Adipocyte (in vitro differentiated cells): ENCODE measurements at regions not wholly inside any gene's neighbourhood (a gene's known extent, or its start where the extent isn't known, plus 50 kb on each side); places are given as distances from the start of the nearest gene placed in this dataset.

Experiments used
- DNase-seq: peaks from one replicate; pipeline ENCODE4 v3.0.0-alpha.2; 2015; ENCODE audit warnings: low read depth
- H3K27me3 ChIP-seq: replicated peaks from 2 replicates; pipeline ENCODE4 v1.7.0; 2013; ENCODE audit warnings: mild to moderate bottlenecking, low read length, moderate library complexity; ENCODE audit not compliant: control insufficient read depth, insufficient read depth
- H3K36me3 ChIP-seq: 2 replicates; pipeline ENCODE4 v1.7.0; 2013; ENCODE audit warnings: low read length, mild to moderate bottlenecking, moderate library complexity; ENCODE audit not compliant: control insufficient read depth, insufficient read depth, severe bottlenecking
- H3K4me1 ChIP-seq: 2 replicates; pipeline ENCODE4 v1.7.0; 2013; ENCODE audit warnings: mild to moderate bottlenecking, low read length, moderate library complexity; ENCODE audit not compliant: control insufficient read depth, insufficient read depth
- H3K4me3 ChIP-seq: 2 replicates; pipeline ENCODE4 v1.7.0; 2013; ENCODE audit warnings: mild to moderate bottlenecking, low read length, moderate library complexity
- H3K9ac ChIP-seq: 2 replicates; pipeline ENCODE4 v1.7.0; 2013; ENCODE audit warnings: mild to moderate bottlenecking, low read length, moderate library complexity
- H3K9me3 ChIP-seq: 2 replicates; pipeline ENCODE4 v1.7.0; 2013; ENCODE audit warnings: mild to moderate bottlenecking, low read length, moderate library complexity; ENCODE audit not compliant: control insufficient read depth

- Histone ChIP-seq H3K4me1 (peaks cover 29% of the 10 kb centered on the region), H3K9me3 (no peaks in the 10 kb centered on the region)
These were observed 1241.1 kb upstream of the ZEB2 start for GRCh38 chr2:145760781-145761649.

GRCh38 chr2:145759228-145759915 lies 1239.5 kb upstream of the ZEB2 start:
- peak; percentile 9 for DNase-seq
- H3K4me1 ChIP-seq = peaks cover 22% of the 10 kb centered on the region
- H3K27me3 ChIP-seq = no peaks in the 10 kb centered on the region
- no peaks in the 10 kb centered on the region for H3K36me3 ChIP-seq
- no peaks in the 10 kb centered on the region for H3K9me3 ChIP-seq
- H3K9ac ChIP-seq = no peak overlapping the region
- no peak overlapping the region for H3K4me3 ChIP-seq

More at GRCh38 chr2:145760781-145761649, 1241.1 kb upstream of the ZEB2 start:
- peak overlapping the region; percentile 18 for H3K4me3 ChIP-seq
- no peaks in the 10 kb centered on the region for H3K27me3 ChIP-seq
- H3K36me3 ChIP-seq = no peaks in the 10 kb centered on the region
- DNase-seq = peak; percentile 72
- peak overlapping the region; percentile 24 for H3K9ac ChIP-seq

GRCh38 chr2:145757503-145758246 lies 1237.8 kb upstream of the ZEB2 start:
- Histone ChIP-seq H3K4me1 (peaks cover 31% of the 10 kb centered on the region), H3K9me3 (no peaks in the 10 kb centered on the region), H3K27me3 (no peaks in the 10 kb centered on the region), H3K36me3 (no peaks in the 10 kb centered on the region), H3K4me3 (no peak overlapping the region), H3K9ac (no peak overlapping the region)
- no peak for DNase-seq

GRCh38 chr2:145755019-145755837 lies 1235.3 kb upstream of the ZEB2 start:
- H3K4me3 ChIP-seq = no peak overlapping the region
- peaks cover 41% of the 10 kb centered on the region for H3K4me1 ChIP-seq
- no peaks in the 10 kb centered on the region for H3K36me3 ChIP-seq
- no peaks in the 10 kb centered on the region for H3K9me3 ChIP-seq
- DNase-seq = no peak
- H3K27me3 ChIP-seq = no peaks in the 10 kb centered on the region
- no peak overlapping the region for H3K9ac ChIP-seq

- Histone ChIP-seq H3K36me3 (no peaks in the 10 kb centered on the region), H3K9me3 (no peaks in the 10 kb centered on the region), H3K4me1 (peaks cover 41% of the 10 kb centered on the region), H3K9ac (peak overlapping the region; percentile 80), H3K27me3 (no peaks in the 10 kb centered on the region), H3K4me3 (no peak overlapping the region)
- DNase-seq = no peak
These were observed 1234.0 kb upstream of the ZEB2 start for GRCh38 chr2:145753966-145754365.

- Histone ChIP-seq H3K36me3 (no peaks in the 10 kb centered on the region), H3K4me3 (peak overlapping the region; percentile 64), H3K4me1 (peaks cover 41% of the 10 kb centered on the region), H3K9ac (peak overlapping the region; percentile 80), H3K9me3 (no peaks in the 10 kb centered on the region), H3K27me3 (no peaks in the 10 kb centered on the region)
- DNase-seq = no peak
These were observed 1233.2 kb upstream of the ZEB2 start for GRCh38 chr2:145753041-145753608.

- peaks cover 41% of the 10 kb centered on the region for H3K4me1 ChIP-seq
- H3K36me3 ChIP-seq = no peaks in the 10 kb centered on the region
- H3K9me3 ChIP-seq = no peaks in the 10 kb centered on the region
- no peaks in the 10 kb centered on the region for H3K27me3 ChIP-seq
- DNase-seq = peak; percentile 90
- H3K4me3 ChIP-seq = peak overlapping the region; percentile 64
- peak overlapping the region; percentile 80 for H3K9ac ChIP-seq
These were observed 1232.3 kb upstream of the ZEB2 start for GRCh38 chr2:145752091-145752806.

- H3K4me1 ChIP-seq = peaks cover 41% of the 10 kb centered on the region
- H3K9me3 ChIP-seq = no peaks in the 10 kb centered on the region
- DNase-seq = peak; percentile 43
- H3K36me3 ChIP-seq = no peaks in the 10 kb centered on the region
- H3K9ac ChIP-seq = peak overlapping the region; percentile 80
- H3K27me3 ChIP-seq = no peaks in the 10 kb centered on the region
- peak overlapping the region; percentile 64 for H3K4me3 ChIP-seq
These were observed 1231.7 kb upstream of the ZEB2 start for GRCh38 chr2:145751629-145752028.

- Histone ChIP-seq H3K4me3 (peak overlapping the region; percentile 64), H3K9ac (peak overlapping the region; percentile 80), H3K9me3 (no peaks in the 10 kb centered on the region), H3K27me3 (no peaks in the 10 kb centered on the region), H3K36me3 (no peaks in the 10 kb centered on the region), H3K4me1 (peaks cover 41% of the 10 kb centered on the region)
- DNase-seq = peak; percentile 38
These were observed 1231.2 kb upstream of the ZEB2 start for GRCh38 chr2:145751155-145751554.

- Histone ChIP-seq H3K4me3 (peak overlapping the region; percentile 64), H3K9me3 (no peaks in the 10 kb centered on the region), H3K4me1 (peaks cover 41% of the 10 kb centered on the region), H3K36me3 (no peaks in the 10 kb centered on the region), H3K27me3 (no peaks in the 10 kb centered on the region), H3K9ac (peak overlapping the region; percentile 80)
- DNase-seq = no peak
These were observed 1230.7 kb upstream of the ZEB2 start for GRCh38 chr2:145750612-145751011.
